PFSK-1 (cell line): ENCODE measurements at regions not wholly inside any gene's neighbourhood (a gene's known extent, or its start where the extent isn't known, plus 50 kb on each side); places are given as distances from the start of the nearest gene placed in this dataset.

Experiments used
- REST ChIP-seq, 2 experiments: IDR thresholded peaks; 2 replicates each; pipeline versions ENCODE4 v1.6.1 to v1.8.0; 2011 to 2012; ENCODE audit warnings: low read depth in 2 of 2, low read length in 2 of 2, control low read depth in 1 of 2, inconsistent platforms in 1 of 2, mild to moderate bottlenecking in 1 of 2, moderate library complexity in 1 of 2; ENCODE audit not compliant: insufficient read depth in 1 of 2
- SIN3A ChIP-seq: IDR thresholded peaks from 2 replicates; pipeline ENCODE4 v1.6.1; 2012; ENCODE audit warnings: mild to moderate bottlenecking, low read length, moderate library complexity, borderline replicate concordance; ENCODE audit not compliant: insufficient read depth

- TF ChIP-seq REST (IDR thresholded peaks at IDR 0.05; ENCODE audit: insufficient read depth in 1 of 2, low read depth in 2 of 2, low read length in 2 of 2) (no peak), SIN3A (no peak)
These were observed 383.6 kb downstream of the EPHA7 start for GRCh38 chr6:93035756-93036155.
